ENCODE measurements at regions not wholly inside any gene's neighbourhood (a gene's known extent, or its start where the extent isn't known, plus 50 kb on each side); places are given as distances from the start of the nearest gene placed in this dataset.

DNA sequence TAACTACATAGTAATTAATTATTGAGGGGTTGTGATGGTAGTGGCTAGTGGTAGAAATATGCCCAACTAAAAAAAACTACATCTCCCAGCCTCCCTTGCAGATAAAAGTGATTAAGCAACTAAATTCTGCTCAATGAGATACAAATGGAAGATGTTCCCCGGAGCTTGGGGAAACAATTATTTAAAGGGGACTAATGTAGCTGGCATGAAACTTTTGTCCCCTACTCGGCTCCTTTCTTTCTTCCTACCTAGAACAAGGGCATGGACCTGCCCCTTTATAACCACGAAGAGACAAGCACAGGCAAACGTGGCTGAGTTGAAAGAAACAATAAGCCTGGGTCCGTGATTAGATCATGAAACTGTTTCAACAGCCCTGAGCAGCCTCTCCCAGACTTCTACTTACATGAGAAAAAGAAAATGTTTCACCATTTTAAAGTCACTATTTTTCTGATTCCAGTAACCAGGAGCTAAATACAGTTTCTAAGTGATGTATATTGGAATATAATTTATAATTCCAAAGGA lies 236.9 kb downstream of the SCG2 start:
- DNase-seq = no peak
- no peaks in the 10 kb centered on the region for H3K36me3 Mint-ChIP-seq (ENCODE audit: insufficient read depth, unreplicated experiment)
- no TSS peak for BruUV-seq (replicated peaks)

DNA sequence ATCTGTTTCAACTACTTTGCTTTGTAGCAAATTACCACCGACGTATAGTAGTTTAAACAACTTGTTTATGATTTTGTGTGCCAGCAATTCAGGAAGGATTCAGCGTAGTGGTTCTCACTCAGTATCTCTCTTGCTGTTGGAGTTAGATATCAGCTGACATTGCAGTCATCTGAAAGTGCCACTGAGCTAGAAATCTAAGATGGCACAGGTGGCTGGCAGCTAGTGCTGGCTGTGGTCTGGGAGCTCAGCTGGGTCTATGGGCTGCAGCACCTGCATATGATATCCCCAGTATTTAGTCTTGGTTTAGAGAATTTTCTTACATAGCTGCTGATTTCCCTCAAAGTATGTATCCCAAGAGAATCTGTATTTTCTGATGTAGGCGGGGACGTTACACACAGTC lies 235.6 kb downstream of the SCG2 start:
- Mint-ChIP-seq H3K36me3 (ENCODE audit: insufficient read depth, unreplicated experiment) (no peaks in the 10 kb centered on the region), H3K27ac (ENCODE audit: unreplicated experiment) (no peak overlapping the region), H3K27me3 (ENCODE audit: insufficient read depth, unreplicated experiment) (peaks cover 22% of the 10 kb centered on the region), H3K9me3 (ENCODE audit: unreplicated experiment) (no peaks in the 10 kb centered on the region), H3K4me3 (ENCODE audit: unreplicated experiment) (no peak overlapping the region), H3K4me1 (ENCODE audit: low read depth, unreplicated experiment) (no peaks in the 10 kb centered on the region)
- Histone ChIP-seq H3K4me1 (no peaks in the 10 kb centered on the region), H3K36me3 (ENCODE audit: control insufficient read depth, insufficient read depth, low read length) (no peaks in the 10 kb centered on the region), H3K4me3 (ENCODE audit: low read depth, low read length) (no peak overlapping the region), H3K27me3 (replicated peaks; ENCODE audit: control insufficient read depth, insufficient read depth, low read length) (no peaks in the 10 kb centered on the region), H3K9me3 (no peaks in the 10 kb centered on the region)
- ChIA-PET POLR2A (no interaction called here), CTCF (no interaction called here)
- no peak for DNase-seq
- no TSS peak for BruUV-seq (replicated peaks)
- TF ChIP-seq, protein P1, sequence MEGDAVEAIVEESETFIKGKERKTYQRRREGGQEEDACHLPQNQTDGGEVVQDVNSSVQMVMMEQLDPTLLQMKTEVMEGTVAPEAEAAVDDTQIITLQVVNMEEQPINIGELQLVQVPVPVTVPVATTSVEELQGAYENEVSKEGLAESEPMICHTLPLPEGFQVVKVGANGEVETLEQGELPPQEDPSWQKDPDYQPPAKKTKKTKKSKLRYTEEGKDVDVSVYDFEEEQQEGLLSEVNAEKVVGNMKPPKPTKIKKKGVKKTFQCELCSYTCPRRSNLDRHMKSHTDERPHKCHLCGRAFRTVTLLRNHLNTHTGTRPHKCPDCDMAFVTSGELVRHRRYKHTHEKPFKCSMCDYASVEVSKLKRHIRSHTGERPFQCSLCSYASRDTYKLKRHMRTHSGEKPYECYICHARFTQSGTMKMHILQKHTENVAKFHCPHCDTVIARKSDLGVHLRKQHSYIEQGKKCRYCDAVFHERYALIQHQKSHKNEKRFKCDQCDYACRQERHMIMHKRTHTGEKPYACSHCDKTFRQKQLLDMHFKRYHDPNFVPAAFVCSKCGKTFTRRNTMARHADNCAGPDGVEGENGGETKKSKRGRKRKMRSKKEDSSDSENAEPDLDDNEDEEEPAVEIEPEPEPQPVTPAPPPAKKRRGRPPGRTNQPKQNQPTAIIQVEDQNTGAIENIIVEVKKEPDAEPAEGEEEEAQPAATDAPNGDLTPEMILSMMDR (IDR thresholded peaks at IDR 0.05; ENCODE audit: insufficient read depth in 1 of 2, low read depth in 1 of 2, low read length in 1 of 2, severe bottlenecking in 1 of 2, unreplicated experiment in 1 of 2) = no peak
- intact Hi-C loops (cut with micrococcal nuclease; ENCODE audit: unreplicated experiment) = no loop called here

More for the DNA sequence above, 236.9 kb downstream of the SCG2 start:
- ChIA-PET POLR2A (no interaction called here), CTCF (no interaction called here)
- Mint-ChIP-seq H3K27me3 (ENCODE audit: insufficient read depth, unreplicated experiment) (peaks cover 28% of the 10 kb centered on the region), H3K4me3 (ENCODE audit: unreplicated experiment) (no peak overlapping the region), H3K27ac (ENCODE audit: unreplicated experiment) (no peak overlapping the region), H3K9me3 (ENCODE audit: unreplicated experiment) (no peaks in the 10 kb centered on the region), H3K4me1 (ENCODE audit: low read depth, unreplicated experiment) (no peaks in the 10 kb centered on the region)
- TF ChIP-seq, protein P1 (IDR thresholded peaks at IDR 0.05; ENCODE audit: insufficient read depth in 1 of 2, low read depth in 1 of 2, low read length in 1 of 2, severe bottlenecking in 1 of 2, unreplicated experiment in 1 of 2) = no peak
- Histone ChIP-seq H3K4me1 (no peaks in the 10 kb centered on the region), H3K9me3 (no peaks in the 10 kb centered on the region), H3K36me3 (ENCODE audit: control insufficient read depth, insufficient read depth, low read length) (no peaks in the 10 kb centered on the region), H3K4me3 (ENCODE audit: low read depth, low read length) (no peak overlapping the region), H3K27me3 (replicated peaks; ENCODE audit: control insufficient read depth, insufficient read depth, low read length) (no peaks in the 10 kb centered on the region)
- intact Hi-C loops (cut with micrococcal nuclease; ENCODE audit: unreplicated experiment) = no loop called here

DNA sequence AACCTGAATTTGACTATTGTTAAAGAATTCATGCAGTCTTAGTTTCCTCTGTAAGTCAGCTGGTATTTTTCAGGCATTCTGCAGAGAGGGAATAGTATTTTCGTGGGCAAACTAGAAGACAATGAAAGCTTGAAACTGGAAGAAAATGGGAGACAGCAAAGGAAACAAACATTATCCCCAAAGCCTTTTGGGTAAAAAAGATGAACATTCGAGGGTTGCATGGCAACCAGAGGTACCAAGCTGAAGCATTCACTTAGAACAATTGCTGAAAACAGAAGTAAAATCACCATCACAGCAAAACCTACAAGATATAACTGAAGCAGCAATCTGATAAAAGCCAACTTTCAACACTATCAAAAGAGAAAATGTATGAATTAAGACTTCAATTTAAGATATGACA lies 233.7 kb downstream of the SCG2 start:
- no peaks in the 10 kb centered on the region for H3K4me1 ChIP-seq
- no peaks in the 10 kb centered on the region for H3K27me3 ChIP-seq (replicated peaks; ENCODE audit: control insufficient read depth, insufficient read depth, low read length)
- H3K36me3 ChIP-seq (ENCODE audit: control insufficient read depth, insufficient read depth, low read length) = no peaks in the 10 kb centered on the region
- BruUV-seq (replicated peaks) = no TSS peak
- H3K9me3 ChIP-seq = no peaks in the 10 kb centered on the region
- DNase-seq = no peak
- H3K4me3 ChIP-seq (ENCODE audit: low read depth, low read length) = no peak overlapping the region
- POLR2A ChIA-PET = no interaction called here
- intact Hi-C loops (cut with micrococcal nuclease; ENCODE audit: unreplicated experiment) = no loop called here
- H3K4me3 Mint-ChIP-seq (ENCODE audit: unreplicated experiment) = no peak overlapping the region
- peaks cover 16% of the 10 kb centered on the region for H3K27me3 Mint-ChIP-seq (ENCODE audit: insufficient read depth, unreplicated experiment)
- H3K9me3 Mint-ChIP-seq (ENCODE audit: unreplicated experiment) = no peaks in the 10 kb centered on the region
- no peaks in the 10 kb centered on the region for H3K36me3 Mint-ChIP-seq (ENCODE audit: insufficient read depth, unreplicated experiment)
- no peaks in the 10 kb centered on the region for H3K4me1 Mint-ChIP-seq (ENCODE audit: low read depth, unreplicated experiment)
- no peak overlapping the region for H3K27ac Mint-ChIP-seq (ENCODE audit: unreplicated experiment)
- TF ChIP-seq, protein P1 (IDR thresholded peaks at IDR 0.05; ENCODE audit: insufficient read depth in 1 of 2, low read depth in 1 of 2, low read length in 1 of 2, severe bottlenecking in 1 of 2, unreplicated experiment in 1 of 2) = no peak
- CTCF ChIA-PET = no interaction called here

All from Caco-2 (cell line).